Tibial nerve (tissue), 4 donors: ENCODE measurements at regions not wholly inside any gene's neighbourhood (a gene's known extent, or its start where the extent isn't known, plus 50 kb on each side); places are given as distances from the start of the nearest gene placed in this dataset.

Experiments
- CTCF ChIP-seq, 5 experiments: fragments of 200-600 bp in 3 of 5; fragments of 450-650 bp in 2 of 5; sonication (generic) in 3 of 5; IDR thresholded peaks; one replicate each; pipeline ENCODE4 v1.5.1; 2016 to 2019; ENCODE audit warnings: antibody characterized with exemption in 5 of 5, mild to moderate bottlenecking in 3 of 5, moderate library complexity in 2 of 5
- EP300 ChIP-seq, 2 donors: sonication (generic); formaldehyde crosslinking; IDR thresholded peaks; one replicate each; pipeline ENCODE4 v1.6.1; 2017; ENCODE audit warnings: antibody characterized with exemption in 2 of 2, mild to moderate bottlenecking in 1 of 2
- POLR2A ChIP-seq, 2 donors: fragments of 450-650 bp; IDR thresholded peaks; one replicate each; pipeline ENCODE4 v1.6.1; 2017; ENCODE audit warnings: antibody characterized with exemption in 2 of 2, mild to moderate bottlenecking in 2 of 2, moderate library complexity in 2 of 2

GRCh38 chr2:225272173-225272572 is 127.3 kb upstream of the NYAP2 start:
- no peak for TF ChIP-seq CTCF (IDR thresholded peaks at IDR 0.05)
- TF ChIP-seq POLR2A (IDR thresholded peaks at IDR 0.05): no peak
- TF ChIP-seq EP300 (IDR thresholded peaks at IDR 0.05): no peak
